ENCODE measurements at regions not wholly inside any gene's neighbourhood (a gene's known extent, or its start where the extent isn't known, plus 50 kb on each side); places are given as distances from the start of the nearest gene placed in this dataset.

DNA sequence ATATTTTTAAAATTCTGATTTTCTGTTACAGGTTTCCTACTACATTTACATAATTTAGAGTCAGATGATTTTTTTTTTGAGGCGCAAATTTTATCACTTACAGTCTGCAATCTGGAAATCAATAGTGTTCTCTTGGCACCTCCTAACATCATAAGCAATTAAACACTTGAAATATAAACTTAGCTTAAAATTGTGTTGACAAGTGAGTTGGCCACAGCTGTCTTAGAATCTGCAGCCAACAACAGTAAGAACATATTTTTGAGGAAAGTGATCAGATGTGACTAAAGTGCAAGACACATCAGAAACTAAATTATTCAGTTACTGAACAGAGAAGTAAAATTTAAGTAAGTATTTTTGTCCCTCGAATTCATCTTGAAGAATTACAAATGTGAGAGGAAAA, 726.7 kb upstream of the LRATD1 start:
- DNase-seq: no peak
- ATAC-seq: no peak
- TF ChIP-seq CTCF (IDR thresholded peaks at IDR 0.05 in 4 of 5, conservative IDR thresholded peaks at IDR 0.05 in 1 of 5) (no peak), POLR2A (IDR thresholded peaks at IDR 0.05) (no peak)
- Histone ChIP-seq H3K4me1 (no peaks in the 10 kb centered on the region), H3K27me3 (no peaks in the 10 kb centered on the region), H3K9me3 (no peaks in the 10 kb centered on the region), H3K36me3 (no peaks in the 10 kb centered on the region), H3K4me3 (no peak overlapping the region), H3K27ac (no peak overlapping the region)
- in situ Hi-C loops (cut with MboI; ENCODE audit: low sequenced_read_pairs in 4 of 4) (no loop called here), intact Hi-C loops (cut with DNase I; ENCODE audit: low total_unique reads) (no loop called here)

GRCh38 chr2:13916066-13916465, 716.5 kb upstream of the LRATD1 start:
- no peak for ATAC-seq
- Histone ChIP-seq H3K27ac (no peak overlapping the region), H3K4me1 (no peaks in the 10 kb centered on the region), H3K36me3 (no peaks in the 10 kb centered on the region), H3K4me3 (no peak overlapping the region), H3K9me3 (no peaks in the 10 kb centered on the region), H3K27me3 (no peaks in the 10 kb centered on the region)
- intact Hi-C loops (cut with DNase I; ENCODE audit: low total_unique reads): no loop called here
- in situ Hi-C loops (cut with MboI; ENCODE audit: low sequenced_read_pairs in 4 of 4): no loop called here
- DNase-seq: no peak
- TF ChIP-seq POLR2A (IDR thresholded peaks at IDR 0.05) (no peak), CTCF (IDR thresholded peaks at IDR 0.05 in 4 of 5, conservative IDR thresholded peaks at IDR 0.05 in 1 of 5) (no peak)

GRCh38 chr2:13917958-13918357, 714.6 kb upstream of the LRATD1 start:
- Histone ChIP-seq H3K4me1 (no peaks in the 10 kb centered on the region), H3K9me3 (no peaks in the 10 kb centered on the region), H3K27me3 (no peaks in the 10 kb centered on the region), H3K36me3 (no peaks in the 10 kb centered on the region), H3K4me3 (no peak overlapping the region), H3K27ac (no peak overlapping the region)
- in situ Hi-C loops (cut with MboI; ENCODE audit: low sequenced_read_pairs in 4 of 4): no loop called here
- DNase-seq: no peak
- intact Hi-C loops (cut with DNase I; ENCODE audit: low total_unique reads): no loop called here
- no peak for ATAC-seq
- TF ChIP-seq CTCF (IDR thresholded peaks at IDR 0.05 in 4 of 5, conservative IDR thresholded peaks at IDR 0.05 in 1 of 5) (no peak), POLR2A (IDR thresholded peaks at IDR 0.05) (no peak)

DNA sequence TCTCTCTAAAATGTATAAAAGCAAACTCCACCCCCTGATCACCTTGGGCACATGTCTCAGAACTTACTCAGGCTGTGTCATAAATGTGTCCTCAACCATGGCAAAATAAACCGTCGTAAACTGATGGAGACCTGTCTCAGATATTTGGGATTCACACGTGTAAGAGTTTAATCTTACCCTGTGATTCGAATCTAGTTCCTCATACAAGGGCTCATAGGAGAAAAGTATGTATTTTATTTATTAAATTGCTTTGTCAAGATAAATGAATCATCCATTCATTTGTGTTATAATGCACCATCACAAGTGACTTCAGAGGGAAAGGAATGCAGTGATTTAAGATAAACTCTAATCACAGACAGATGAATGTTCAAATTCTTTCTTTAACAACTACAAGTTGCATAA, 712.5 kb upstream of the LRATD1 start:
- H3K27ac ChIP-seq: no peak overlapping the region
- H3K9me3 ChIP-seq: no peaks in the 10 kb centered on the region
- in situ Hi-C loops (cut with MboI; ENCODE audit: low sequenced_read_pairs in 4 of 4): no loop called here
- no peak for DNase-seq
- no peaks in the 10 kb centered on the region for H3K4me1 ChIP-seq
- TF ChIP-seq CTCF (IDR thresholded peaks at IDR 0.05 in 4 of 5, conservative IDR thresholded peaks at IDR 0.05 in 1 of 5) (no peak), POLR2A (IDR thresholded peaks at IDR 0.05) (no peak)
- ATAC-seq: no peak
- intact Hi-C loops (cut with DNase I; ENCODE audit: low total_unique reads): no loop called here
- H3K27me3 ChIP-seq: no peaks in the 10 kb centered on the region
- H3K36me3 ChIP-seq: no peaks in the 10 kb centered on the region
- H3K4me3 ChIP-seq: no peak overlapping the region

- Histone ChIP-seq H3K27me3 (no peaks in the 10 kb centered on the region), H3K9me3 (no peaks in the 10 kb centered on the region), H3K4me1 (no peaks in the 10 kb centered on the region), H3K4me3 (no peak overlapping the region), H3K27ac (no peak overlapping the region), H3K36me3 (no peaks in the 10 kb centered on the region)
- DNase-seq (no peak), ATAC-seq (no peak)
- TF ChIP-seq CTCF (IDR thresholded peaks at IDR 0.05 in 4 of 5, conservative IDR thresholded peaks at IDR 0.05 in 1 of 5) (no peak), POLR2A (IDR thresholded peaks at IDR 0.05) (no peak)
- intact Hi-C loops (cut with DNase I; ENCODE audit: low total_unique reads) (no loop called here), in situ Hi-C loops (cut with MboI; ENCODE audit: low sequenced_read_pairs in 4 of 4) (no loop called here)
These were observed 711.3 kb upstream of the LRATD1 start for GRCh38 chr2:13921245-13921644.

All from gastrocnemius medialis (tissue), 4 donors.